ENCODE measurements at regions not wholly inside any gene's neighbourhood (a gene's known extent, or its start where the extent isn't known, plus 50 kb on each side); places are given as distances from the start of the nearest gene placed in this dataset.

DNA sequence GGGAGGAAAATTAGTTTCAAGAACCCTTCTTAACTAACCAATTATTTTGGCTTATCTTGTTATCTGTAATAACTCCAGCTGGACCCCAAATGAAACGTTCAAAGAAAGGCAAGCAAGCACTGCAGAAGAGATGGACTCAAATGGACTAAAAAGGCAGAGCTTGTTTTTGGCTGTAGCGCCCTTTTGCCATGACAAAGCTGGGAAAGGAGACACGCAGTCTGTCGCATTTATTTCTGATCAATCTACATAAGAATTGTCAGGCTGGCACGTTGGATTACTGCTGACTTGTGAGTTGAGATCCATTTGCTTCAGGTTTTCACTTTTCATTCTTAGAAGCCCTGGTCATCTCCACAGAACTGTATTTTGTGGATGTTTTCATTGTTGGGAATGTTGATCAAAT, 402.9 kb downstream of the TMEM182 start:
- Histone ChIP-seq H3K36me3 (ENCODE audit: insufficient read depth) (no peaks in the 10 kb centered on the region), H3K4me1 (ENCODE audit: low read depth, poor library complexity, severe bottlenecking) (no peaks in the 10 kb centered on the region), H2AFZ (ENCODE audit: low read depth) (no peak overlapping the region), H3K27me3 (ENCODE audit: insufficient read depth, low read depth) (no peaks in the 10 kb centered on the region), H3K27ac (no peak overlapping the region), H3K4me3 (IDR thresholded peaks at IDR 0.05; ENCODE audit: insufficient read depth, low read depth, low read length) (no peak overlapping the region), H3K4me2 (no peak overlapping the region), H3K9ac (no peak overlapping the region), H4K20me1 (ENCODE audit: insufficient read depth) (no peaks in the 10 kb centered on the region), H3K79me2 (ENCODE audit: insufficient read depth, low read depth) (no peaks in the 10 kb centered on the region)
- TF ChIP-seq, protein P1, sequence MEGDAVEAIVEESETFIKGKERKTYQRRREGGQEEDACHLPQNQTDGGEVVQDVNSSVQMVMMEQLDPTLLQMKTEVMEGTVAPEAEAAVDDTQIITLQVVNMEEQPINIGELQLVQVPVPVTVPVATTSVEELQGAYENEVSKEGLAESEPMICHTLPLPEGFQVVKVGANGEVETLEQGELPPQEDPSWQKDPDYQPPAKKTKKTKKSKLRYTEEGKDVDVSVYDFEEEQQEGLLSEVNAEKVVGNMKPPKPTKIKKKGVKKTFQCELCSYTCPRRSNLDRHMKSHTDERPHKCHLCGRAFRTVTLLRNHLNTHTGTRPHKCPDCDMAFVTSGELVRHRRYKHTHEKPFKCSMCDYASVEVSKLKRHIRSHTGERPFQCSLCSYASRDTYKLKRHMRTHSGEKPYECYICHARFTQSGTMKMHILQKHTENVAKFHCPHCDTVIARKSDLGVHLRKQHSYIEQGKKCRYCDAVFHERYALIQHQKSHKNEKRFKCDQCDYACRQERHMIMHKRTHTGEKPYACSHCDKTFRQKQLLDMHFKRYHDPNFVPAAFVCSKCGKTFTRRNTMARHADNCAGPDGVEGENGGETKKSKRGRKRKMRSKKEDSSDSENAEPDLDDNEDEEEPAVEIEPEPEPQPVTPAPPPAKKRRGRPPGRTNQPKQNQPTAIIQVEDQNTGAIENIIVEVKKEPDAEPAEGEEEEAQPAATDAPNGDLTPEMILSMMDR (conservative IDR thresholded peaks at IDR 0.05; ENCODE audit: low read depth, low read length), result no peak

DNA sequence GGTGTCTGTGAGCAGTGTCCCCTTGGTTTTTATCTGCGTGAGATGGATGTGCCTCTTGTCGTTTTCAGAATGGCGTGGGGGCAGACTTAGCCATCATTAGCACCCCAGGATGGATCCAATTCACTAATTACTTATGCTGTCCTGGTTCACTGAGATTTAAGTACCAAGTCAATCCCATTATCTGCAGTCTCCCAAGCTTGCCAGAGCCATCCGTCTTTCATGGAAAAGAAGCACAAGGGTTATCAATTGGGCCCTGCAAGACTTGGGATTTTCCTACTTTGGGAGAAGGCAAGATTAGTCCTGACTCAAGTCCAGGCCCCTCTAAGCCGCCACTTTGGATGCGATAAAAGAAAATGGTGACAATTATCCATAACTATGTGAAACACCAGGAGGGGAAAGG, 404.0 kb downstream of the TMEM182 start:
- no peaks in the 10 kb centered on the region for H4K20me1 ChIP-seq (ENCODE audit: insufficient read depth)
- no peak overlapping the region for H3K4me3 ChIP-seq (IDR thresholded peaks at IDR 0.05; ENCODE audit: insufficient read depth, low read depth, low read length)
- TF ChIP-seq, protein P1 (conservative IDR thresholded peaks at IDR 0.05; ENCODE audit: low read depth, low read length), result no peak
- H2AFZ ChIP-seq (ENCODE audit: low read depth), result no peak overlapping the region
- no peaks in the 10 kb centered on the region for H3K36me3 ChIP-seq (ENCODE audit: insufficient read depth)
- no peaks in the 10 kb centered on the region for H3K79me2 ChIP-seq (ENCODE audit: insufficient read depth, low read depth)
- no peaks in the 10 kb centered on the region for H3K27me3 ChIP-seq (ENCODE audit: insufficient read depth, low read depth)
- no peak overlapping the region for H3K4me2 ChIP-seq
- H3K27ac ChIP-seq, result no peak overlapping the region
- no peaks in the 10 kb centered on the region for H3K4me1 ChIP-seq (ENCODE audit: low read depth, poor library complexity, severe bottlenecking)
- H3K9ac ChIP-seq, result no peak overlapping the region

DNA sequence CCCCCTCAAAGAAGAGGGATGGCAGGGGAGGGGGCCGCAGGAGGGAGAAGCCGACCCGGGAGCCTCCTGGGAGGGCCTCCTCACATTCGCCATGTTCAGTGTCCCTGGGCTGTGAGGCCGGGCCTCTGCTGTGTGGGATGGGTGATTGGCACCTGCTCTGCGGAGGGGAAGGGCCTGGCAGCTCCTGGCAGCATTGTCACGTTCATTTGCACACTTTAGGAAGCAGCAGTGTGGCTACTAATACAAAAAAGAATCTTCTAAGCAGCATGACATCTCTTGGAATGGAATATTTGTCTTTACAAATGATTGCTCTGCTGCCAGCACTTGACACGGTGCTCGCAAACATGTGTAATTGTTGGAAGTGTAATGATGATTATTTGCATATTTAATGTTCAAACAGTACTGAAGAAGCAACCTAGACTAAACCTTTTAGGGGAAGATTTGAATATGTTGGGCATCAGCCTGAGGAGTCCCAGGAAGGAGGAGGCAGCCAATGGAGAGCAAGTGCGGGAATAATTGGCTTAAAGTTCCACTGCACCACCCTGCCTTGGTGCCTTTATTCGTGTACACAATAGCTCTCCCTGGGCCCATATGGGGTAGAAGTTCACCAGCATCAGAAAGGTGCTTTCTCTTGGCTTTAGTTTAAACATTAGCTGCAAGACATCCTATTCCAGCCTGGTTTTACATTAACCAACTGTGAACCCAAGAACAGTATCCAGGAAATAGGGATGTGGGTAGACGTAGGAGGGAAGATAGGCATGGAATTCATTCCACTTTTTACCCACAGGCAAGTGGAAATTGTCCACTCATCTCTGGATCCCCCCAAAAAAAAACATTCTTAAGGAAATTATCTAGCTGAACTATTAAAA, 404.9 kb downstream of the TMEM182 start:
- H3K4me3 ChIP-seq (IDR thresholded peaks at IDR 0.05; ENCODE audit: insufficient read depth, low read depth, low read length), result no peak overlapping the region
- no peak overlapping the region for H3K4me2 ChIP-seq
- no peaks in the 10 kb centered on the region for H4K20me1 ChIP-seq (ENCODE audit: insufficient read depth)
- no peak overlapping the region for H3K27ac ChIP-seq
- no peak overlapping the region for H2AFZ ChIP-seq (ENCODE audit: low read depth)
- H3K27me3 ChIP-seq (ENCODE audit: insufficient read depth, low read depth), result no peaks in the 10 kb centered on the region
- TF ChIP-seq, protein P1 (conservative IDR thresholded peaks at IDR 0.05; ENCODE audit: low read depth, low read length), result no peak
- no peak overlapping the region for H3K9ac ChIP-seq
- no peaks in the 10 kb centered on the region for H3K79me2 ChIP-seq (ENCODE audit: insufficient read depth, low read depth)
- no peaks in the 10 kb centered on the region for H3K36me3 ChIP-seq (ENCODE audit: insufficient read depth)
- no peaks in the 10 kb centered on the region for H3K4me1 ChIP-seq (ENCODE audit: low read depth, poor library complexity, severe bottlenecking)

DNA sequence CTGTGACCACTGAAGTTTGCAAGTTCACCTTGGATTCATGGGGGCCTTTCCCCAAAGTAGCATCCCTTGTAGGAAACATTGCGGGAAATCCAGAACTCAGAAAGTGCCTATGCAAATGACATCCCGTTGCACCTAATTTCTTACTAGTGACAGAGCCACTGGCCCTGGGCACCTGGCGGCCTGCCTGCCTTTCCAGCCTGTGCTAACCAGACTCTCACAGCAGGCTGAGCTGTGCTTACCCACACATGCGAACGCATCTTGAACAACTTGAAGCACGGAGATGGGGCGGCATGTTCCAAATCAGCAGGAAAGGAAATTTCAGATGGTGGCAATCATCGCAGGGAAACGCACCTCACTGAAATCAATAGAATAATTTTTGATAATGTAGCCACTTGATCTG, 405.8 kb downstream of the TMEM182 start:
- Histone ChIP-seq H3K4me1 (ENCODE audit: low read depth, poor library complexity, severe bottlenecking) (no peaks in the 10 kb centered on the region), H3K4me2 (no peak overlapping the region), H3K79me2 (ENCODE audit: insufficient read depth, low read depth) (no peaks in the 10 kb centered on the region), H3K9ac (no peak overlapping the region), H3K4me3 (IDR thresholded peaks at IDR 0.05; ENCODE audit: insufficient read depth, low read depth, low read length) (no peak overlapping the region), H3K27ac (no peak overlapping the region), H3K36me3 (ENCODE audit: insufficient read depth) (no peaks in the 10 kb centered on the region), H3K27me3 (ENCODE audit: insufficient read depth, low read depth) (no peaks in the 10 kb centered on the region), H2AFZ (ENCODE audit: low read depth) (no peak overlapping the region), H4K20me1 (ENCODE audit: insufficient read depth) (no peaks in the 10 kb centered on the region)
- TF ChIP-seq, protein P1 (conservative IDR thresholded peaks at IDR 0.05; ENCODE audit: low read depth, low read length), result no peak
